Right cardiac atrium (tissue), 5 donors: ENCODE measurements at regions not wholly inside any gene's neighbourhood (a gene's known extent, or its start where the extent isn't known, plus 50 kb on each side); places are given as distances from the start of the nearest gene placed in this dataset.

Experiments used
- ATAC-seq, 2 donors: fragments of 200-7000 bp; cut with Tn5 transposase; one replicate each; pipeline versions ENCODE4 v1.8.0 to v1.9.1; 2020; ENCODE audit warnings: moderate library complexity in 2 of 2, mild to moderate bottlenecking in 1 of 2
- DNase-seq, 3 donors: peaks; one replicate each; pipeline ENCODE4 v3.0.0-alpha.2; 2020
- H3K27ac ChIP-seq: one replicate; pipeline ENCODE4 v1.5.1; 2013; ENCODE audit warnings: mild to moderate bottlenecking, low read length, control low read depth, moderate library complexity
- H3K27me3 ChIP-seq: one replicate; pipeline ENCODE4 v1.6.1; 2013; ENCODE audit not compliant: control insufficient read depth, insufficient read depth
- H3K4me1 ChIP-seq: one replicate; pipeline ENCODE4 v1.6.1; 2013; ENCODE audit warnings: low read length; ENCODE audit not compliant: control insufficient read depth, insufficient read depth
- H3K4me3 ChIP-seq: one replicate; pipeline ENCODE4 v1.5.1; 2013; ENCODE audit warnings: low read length, control low read depth
- H3K9me3 ChIP-seq: one replicate; pipeline ENCODE4 v1.6.1; 2013; ENCODE audit warnings: low read length; ENCODE audit not compliant: control insufficient read depth
- WGBS: extraction: QIAGEN DNeasy Blood & Tissue Kit; methylation state at CpG from one replicate; pipeline ENCODE4 v1.1.7; 2013; 5-methylcytosine and 5-hydroxymethylcytosine counted together
- intact Hi-C, 4 donors: fragments of 100-400 bp; cut with DNase I; formaldehyde crosslinking; loops; one replicate each; pipeline versions ENCODE4 v1.11.0 to v1.14.0; 2022 to 2023
- donor health status: healthy with polysubstance abuse.
- donor health status: DM: no; HTN: yes; CAD: no.
- donor health status: DM: no; HTN: no; CAD: no.
- donor health status: DM: no; HTN: yes; CAD: no; lungs with severe emphysema.
- donor health status: DM: yes; HTN: yes; CAD: no.

- DNase-seq (no peak), ATAC-seq (no peak)
- Histone ChIP-seq H3K27me3 (no peaks in the 10 kb centered on the region), H3K4me3 (no peak overlapping the region), H3K27ac (no peak overlapping the region), H3K9me3 (no peaks in the 10 kb centered on the region), H3K4me1 (no peaks in the 10 kb centered on the region)
- intact Hi-C loops, result no loop called here
- 57% methylated on average over 6 of the region's 6 CpGs for WGBS
Measured at GRCh38 chr10:6953271-6953801, 373.3 kb upstream of the PRKCQ start.

GRCh38 chr10:6951732-6952131 lies 371.7 kb upstream of the PRKCQ start:
- no peaks in the 10 kb centered on the region for H3K9me3 ChIP-seq
- H3K4me1 ChIP-seq, result no peaks in the 10 kb centered on the region
- 77% methylated on average over 4 of the region's 4 CpGs for WGBS
- DNase-seq (no peak), ATAC-seq (no peak)
- H3K27ac ChIP-seq, result no peak overlapping the region
- intact Hi-C loops, result no loop called here
- H3K27me3 ChIP-seq, result no peaks in the 10 kb centered on the region
- no peak overlapping the region for H3K4me3 ChIP-seq

- intact Hi-C loops, result no loop called here
- Histone ChIP-seq H3K27ac (no peak overlapping the region), H3K9me3 (no peaks in the 10 kb centered on the region), H3K4me3 (no peak overlapping the region), H3K4me1 (no peaks in the 10 kb centered on the region), H3K27me3 (no peaks in the 10 kb centered on the region)
- WGBS, result 88% methylated on average over 2 of the region's 2 CpGs
- ATAC-seq (no peak), DNase-seq (no peak)
Measured at GRCh38 chr10:6950133-6950532, 370.1 kb upstream of the PRKCQ start.

GRCh38 chr10:6944436-6944835 lies 364.4 kb upstream of the PRKCQ start:
- Histone ChIP-seq H3K27me3 (no peaks in the 10 kb centered on the region), H3K4me1 (no peaks in the 10 kb centered on the region), H3K9me3 (no peaks in the 10 kb centered on the region), H3K27ac (no peak overlapping the region), H3K4me3 (no peak overlapping the region)
- no peak for DNase-seq
- intact Hi-C loops, result no loop called here
- no peak for ATAC-seq
- WGBS, result 85% methylated on average over 4 of the region's 4 CpGs

GRCh38 chr10:6938384-6938783 lies 358.3 kb upstream of the PRKCQ start:
- 65% methylated on average over 5 of the region's 5 CpGs for WGBS
- H3K27me3 ChIP-seq, result peaks cover 3% of the 10 kb centered on the region
- no peak for ATAC-seq
- H3K4me3 ChIP-seq, result no peak overlapping the region
- H3K27ac ChIP-seq, result no peak overlapping the region
- no peaks in the 10 kb centered on the region for H3K9me3 ChIP-seq
- no peaks in the 10 kb centered on the region for H3K4me1 ChIP-seq
- DNase-seq, result no peak
- intact Hi-C loops, result no loop called here

- Histone ChIP-seq H3K27me3 (peaks cover 3% of the 10 kb centered on the region), H3K4me1 (no peaks in the 10 kb centered on the region), H3K4me3 (no peak overlapping the region), H3K27ac (no peak overlapping the region), H3K9me3 (no peaks in the 10 kb centered on the region)
- no peak for ATAC-seq
- no peak for DNase-seq
- intact Hi-C loops, result no loop called here
Measured at GRCh38 chr10:6936931-6937330, 356.9 kb upstream of the PRKCQ start.

- intact Hi-C loops, result loop anchor here in 2 of 4 donors (10.0 kb wide), 1 partner anchor 486 kb away; the partner anchor contains the start of gene SFMBT2 (in 2 of the 2)
- H3K27me3 ChIP-seq, result no peaks in the 10 kb centered on the region
- ATAC-seq (no peak), DNase-seq (no peak)
- no peak overlapping the region for H3K4me3 ChIP-seq
- H3K9me3 ChIP-seq, result no peaks in the 10 kb centered on the region
- WGBS, result 45% methylated on average over 9 of the region's 9 CpGs
- H3K4me1 ChIP-seq, result no peaks in the 10 kb centered on the region
- H3K27ac ChIP-seq, result no peak overlapping the region
Measured at GRCh38 chr10:6929148-6929830, 349.2 kb upstream of the PRKCQ start.

- no peaks in the 10 kb centered on the region for H3K4me1 ChIP-seq
Measured at GRCh38 chr10:6928586-6928985, 348.5 kb upstream of the PRKCQ start.

GRCh38 chr10:6926971-6927370 lies 346.9 kb upstream of the PRKCQ start:
- H3K27me3 ChIP-seq, result no peaks in the 10 kb centered on the region
- no peaks in the 10 kb centered on the region for H3K9me3 ChIP-seq
- H3K27ac ChIP-seq, result no peak overlapping the region
- intact Hi-C loops, result loop anchor here in 2 of 4 donors (10.0 kb wide), 1 partner anchor 488 kb away; the partner anchor contains the start of gene SFMBT2 (in 2 of the 2)
- H3K4me1 ChIP-seq, result no peaks in the 10 kb centered on the region
- DNase-seq (no peak), ATAC-seq (no peak)
- 90% methylated on average over 2 of the region's 2 CpGs for WGBS
- H3K4me3 ChIP-seq, result no peak overlapping the region

More at GRCh38 chr10:6928586-6928985, 348.5 kb upstream of the PRKCQ start:
- Histone ChIP-seq H3K4me3 (no peak overlapping the region), H3K27me3 (no peaks in the 10 kb centered on the region), H3K27ac (no peak overlapping the region), H3K9me3 (no peaks in the 10 kb centered on the region)
- no peak for ATAC-seq
- no peak for DNase-seq
- WGBS, result 64% methylated on average over 5 of the region's 5 CpGs
- intact Hi-C loops, result loop anchor here in 2 of 4 donors (10.0 kb wide), 1 partner anchor 486 kb away; the partner anchor contains the start of gene SFMBT2 (in 2 of the 2)

GRCh38 chr10:6925146-6925545 lies 345.1 kb upstream of the PRKCQ start:
- DNase-seq, result no peak
- WGBS, result 76% methylated on average over 2 of the region's 2 CpGs
- intact Hi-C loops, result loop anchor here in 2 of 4 donors (10.0 kb wide), 1 partner anchor 490 kb away; the partner anchor contains the start of gene SFMBT2 (in 2 of the 2)

GRCh38 chr10:6924166-6924565 lies 344.1 kb upstream of the PRKCQ start:
- no peak overlapping the region for H3K4me3 ChIP-seq
- intact Hi-C loops, result loop anchor here in 2 of 4 donors (10.0 kb wide), 1 partner anchor 491 kb away; the partner anchor contains the start of gene SFMBT2 (in 2 of the 2)
- H3K27me3 ChIP-seq, result no peaks in the 10 kb centered on the region
- WGBS, result 42% methylated on average over 4 of the region's 4 CpGs
- H3K9me3 ChIP-seq, result no peaks in the 10 kb centered on the region
- DNase-seq (no peak), ATAC-seq (peak in 1 of 2 donors; percentile 56)
- H3K27ac ChIP-seq, result no peak overlapping the region
- no peaks in the 10 kb centered on the region for H3K4me1 ChIP-seq

More at GRCh38 chr10:6925146-6925545, 345.1 kb upstream of the PRKCQ start:
- H3K27me3 ChIP-seq, result no peaks in the 10 kb centered on the region
- no peak for ATAC-seq
- no peak overlapping the region for H3K27ac ChIP-seq
- no peaks in the 10 kb centered on the region for H3K9me3 ChIP-seq
- H3K4me1 ChIP-seq, result no peaks in the 10 kb centered on the region
- H3K4me3 ChIP-seq, result no peak overlapping the region
